Panc1 (cell line): ENCODE measurements at regions not wholly inside any gene's neighbourhood (a gene's known extent, or its start where the extent isn't known, plus 50 kb on each side); places are given as distances from the start of the nearest gene placed in this dataset.
"Not testable (repeated sequence)": the region's sequence is repeated elsewhere in the genome, so short reads cannot be mapped to it uniquely, and the experiment has no call there.

Experiments
- ATAC-seq: fragments of 200-7000 bp; cut with Tn5 transposase; 2 replicates; pipeline ENCODE4 v1.9.1; 2020; ENCODE audit warnings: mild to moderate bottlenecking, moderate library complexity
- BruUV-seq: library from RNA; stranded (reverse); fragments of 400-500 nt; replicated peaks from 2 replicates; lab custom pipeline; 2021; lab: Mats Ljungman, UMichigan
- CTCF ChIA-PET: fragments of 300-600 bp; sonication (Branson Sonifier 250); formaldehyde crosslinking; loops from one replicate; lab custom pipeline; 2022; ENCODE audit warnings: antibody characterized with exemption; lab: Charles Lee
- POLR2A ChIA-PET: fragments of 300-600 bp; sonication (Branson Sonifier 250); formaldehyde crosslinking; loops from one replicate; lab custom pipeline; 2022; ENCODE audit warnings: antibody characterized with exemption; lab: Charles Lee
- DNase-seq: peaks from one replicate; pipeline ENCODE4 v3.0.0-alpha.2; 2010; ENCODE audit warnings: low read depth, low spot score
- H3K27ac ChIP-seq: 2 replicates; pipeline ENCODE4 v1.5.1; 2011; ENCODE audit warnings: mild to moderate bottlenecking, low read length, inconsistent platforms
- H3K27me3 ChIP-seq: fragments of 200-500 bp; sonication (Bioruptor generic); 2 replicates; pipeline ENCODE4 v1.6.0; 2014; ENCODE audit warnings: low read length, inconsistent platforms; ENCODE audit not compliant: control insufficient read depth, insufficient read depth
- H3K36me3 ChIP-seq: fragments of 200-500 bp; sonication (Bioruptor generic); 2 replicates; pipeline ENCODE4 v1.5.1; 2014; ENCODE audit warnings: inconsistent platforms, mild to moderate bottlenecking, low read length, moderate library complexity; ENCODE audit not compliant: control insufficient read depth, insufficient read depth
- H3K4me1 ChIP-seq: 2 replicates; pipeline ENCODE4 v1.5.1; 2011; ENCODE audit warnings: inconsistent platforms, mild to moderate bottlenecking, low read length, moderate library complexity; ENCODE audit not compliant: control insufficient read depth, insufficient read depth
- H3K4me3 ChIP-seq, 2 experiments: 2 replicates each; pipeline ENCODE4 v1.5.1; 2011 to 2012; ENCODE audit warnings: low read depth in 2 of 2, low read length in 2 of 2, mild to moderate bottlenecking in 2 of 2, inconsistent platforms in 1 of 2, moderate library complexity in 1 of 2
- H3K9me3 ChIP-seq: fragments of 200-500 bp; sonication (Bioruptor generic); 2 replicates; pipeline ENCODE4 v1.5.1; 2014; ENCODE audit warnings: low read depth, mild to moderate bottlenecking, inconsistent platforms, low read length, moderate library complexity; ENCODE audit not compliant: control insufficient read depth, insufficient read depth
- CTCF ChIP-seq: fragments of 450-650 bp; IDR thresholded peaks from 2 replicates; pipeline ENCODE4 v1.5.1; 2017; ENCODE audit warnings: mild to moderate bottlenecking
- POLR2AphosphoS5 ChIP-seq: IDR thresholded peaks from 2 replicates; pipeline ENCODE4 v1.6.1; 2012; ENCODE audit warnings: mild to moderate bottlenecking, low read depth, low read length, moderate library complexity
- REST ChIP-seq, 2 experiments: IDR thresholded peaks; 2 replicates each; pipeline ENCODE4 v1.6.1; 2011 to 2012; ENCODE audit warnings: low read depth in 2 of 2, control low read depth in 1 of 2, low read length in 1 of 2, mild to moderate bottlenecking in 1 of 2, moderate library complexity in 1 of 2; ENCODE audit not compliant: insufficient read depth in 1 of 2
- SIN3A ChIP-seq: IDR thresholded peaks from 2 replicates; pipeline ENCODE4 v1.6.1; 2012; ENCODE audit warnings: low read depth, mild to moderate bottlenecking, low read length, moderate library complexity, borderline replicate concordance; ENCODE audit not compliant: insufficient read depth
- TCF7L2 ChIP-seq: IDR thresholded peaks from 2 replicates; pipeline ENCODE4 v1.6.1; 2011; ENCODE audit warnings: mild to moderate bottlenecking, low read depth, low read length, inconsistent platforms
- in situ Hi-C: cut with HindIII; loops from 2 replicates; pipeline ENCODE4 v1.10.0; 2016; ENCODE audit warnings: low sequenced_read_pairs, low pct_unique_long_range_greater_than_20kb
- intact Hi-C: fragments of 100-400 bp; cut with micrococcal nuclease; formaldehyde crosslinking; loops from one replicate; pipeline ENCODE4 v1.10.0; 2022; ENCODE audit not compliant: unreplicated experiment

- DNase-seq, result no peak
These were observed 417.2 kb downstream of the ADAM29 start for GRCh38 chr4:175335331-175335730.

GRCh38 chr4:175336570-175336969, 418.4 kb downstream of the ADAM29 start:
- H3K36me3 ChIP-seq, H3K9me3 ChIP-seq, H3K4me3 ChIP-seq, in situ Hi-C loops, POLR2A ChIA-PET, DNase-seq, intact Hi-C loops, H3K27ac ChIP-seq, H3K4me1 ChIP-seq, CTCF ChIA-PET, ATAC-seq, H3K27me3 ChIP-seq, BruUV-seq: not testable (repeated sequence)

More at GRCh38 chr4:175335331-175335730, 417.2 kb downstream of the ADAM29 start:
- BruUV-seq, result no TSS peak
- TF ChIP-seq POLR2AphosphoS5 (no peak), REST (IDR thresholded peaks at IDR 0.05; ENCODE audit: insufficient read depth in 1 of 2, low read depth in 2 of 2, low read length in 1 of 2) (no peak), CTCF (no peak), TCF7L2 (no peak), SIN3A (no peak)
- Histone ChIP-seq H3K27me3 (no peaks in the 10 kb centered on the region), H3K4me3 (no peak overlapping the region), H3K9me3 (no peaks in the 10 kb centered on the region), H3K4me1 (no peaks in the 10 kb centered on the region), H3K27ac (no peak overlapping the region), H3K36me3 (no peaks in the 10 kb centered on the region)
- ChIA-PET CTCF (no interaction called here), POLR2A (no interaction called here)
- intact Hi-C loops (no loop called here), in situ Hi-C loops (no loop called here)
- no peak for ATAC-seq

- intact Hi-C loops (no loop called here), in situ Hi-C loops (no loop called here)
- H3K27ac ChIP-seq, result no peak overlapping the region
- BruUV-seq, result no TSS peak
- no peaks in the 10 kb centered on the region for H3K4me1 ChIP-seq
- CTCF ChIA-PET, result no interaction called here
- H3K4me3 ChIP-seq, result no peak overlapping the region
- no peak for DNase-seq
- no peaks in the 10 kb centered on the region for H3K27me3 ChIP-seq
- POLR2A ChIA-PET, result no interaction called here
- no peaks in the 10 kb centered on the region for H3K36me3 ChIP-seq
- ATAC-seq, result no peak
- TF ChIP-seq SIN3A (no peak), CTCF (no peak), POLR2AphosphoS5 (no peak), REST (IDR thresholded peaks at IDR 0.05; ENCODE audit: insufficient read depth in 1 of 2, low read depth in 2 of 2, low read length in 1 of 2) (no peak), TCF7L2 (no peak)
- H3K9me3 ChIP-seq, result no peaks in the 10 kb centered on the region
These were observed 421.0 kb downstream of the ADAM29 start for GRCh38 chr4:175339100-175339707.
